ES-I3 (cell line): ENCODE measurements at regions not wholly inside any gene's neighbourhood (a gene's known extent, or its start where the extent isn't known, plus 50 kb on each side); places are given as distances from the start of the nearest gene placed in this dataset.

Source experiments
- H3K36me3 ChIP-seq: 2 replicates; pipeline ENCODE4 v1.6.1; 2013; ENCODE audit warnings: mild to moderate bottlenecking, low read length, control low read depth, moderate library complexity; ENCODE audit not compliant: insufficient read depth
- H3K4me1 ChIP-seq: 2 replicates; pipeline ENCODE4 v1.6.1; 2013; ENCODE audit warnings: mild to moderate bottlenecking, control low read depth, low read length; ENCODE audit not compliant: insufficient read depth
- H3K9ac ChIP-seq: 2 replicates; pipeline ENCODE4 v1.6.1; 2013; ENCODE audit warnings: low read depth, mild to moderate bottlenecking, low read length, moderate library complexity
- H3K9me3 ChIP-seq: 2 replicates; pipeline ENCODE4 v1.6.1; 2013; ENCODE audit warnings: mild to moderate bottlenecking, low read length, moderate library complexity; ENCODE audit not compliant: control insufficient read depth, insufficient read depth

DNA sequence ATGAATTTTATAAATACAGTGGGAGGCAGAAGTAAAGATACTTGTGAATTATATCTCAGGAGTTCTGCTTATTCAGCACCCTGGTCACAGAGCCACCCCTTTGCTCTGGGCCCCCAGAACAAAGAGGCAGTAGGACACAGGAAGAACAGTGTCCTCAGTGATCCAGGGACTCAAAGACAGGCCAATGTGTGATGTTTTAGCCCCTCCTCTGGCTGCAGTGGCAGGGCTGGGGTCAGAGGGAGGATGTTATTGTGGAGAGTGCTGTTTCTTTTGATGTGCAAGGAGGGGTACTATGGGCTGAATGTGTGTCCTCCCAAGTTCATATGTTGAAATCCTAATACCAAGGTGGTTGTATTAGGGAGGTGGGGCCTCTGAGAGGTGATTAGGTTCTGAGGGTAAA lies 74.1 kb upstream of the MAP3K7 start:
- no peak overlapping the region for H3K9ac ChIP-seq
- peaks cover 12% of the 10 kb centered on the region for H3K9me3 ChIP-seq
- no peaks in the 10 kb centered on the region for H3K4me1 ChIP-seq
- 0 out of 2 replicates have a peak, but pooled peaks cover 5% of the 10 kb centered on the region for H3K36me3 ChIP-seq

DNA sequence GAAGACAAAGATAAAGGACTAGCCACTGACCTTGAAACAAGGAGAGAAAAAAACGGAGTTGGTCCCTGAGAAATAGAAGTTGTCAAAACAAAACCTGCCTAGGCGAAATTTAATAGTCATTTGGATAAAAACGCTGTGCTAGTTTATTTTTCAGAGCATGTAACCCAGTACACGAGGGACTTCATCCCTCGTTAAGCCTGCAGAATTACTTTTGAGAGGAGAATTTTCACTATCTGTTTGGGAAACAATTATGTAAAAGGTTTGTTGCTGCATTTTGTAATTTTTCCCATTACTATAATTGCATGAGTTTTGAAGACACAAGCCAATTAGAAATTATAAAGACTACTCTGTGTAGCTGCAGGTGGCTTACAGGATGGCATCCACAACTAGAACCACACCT lies 71.6 kb upstream of the MAP3K7 start:
- Histone ChIP-seq H3K36me3 (0 out of 2 replicates have a peak, but pooled peaks cover 5% of the 10 kb centered on the region), H3K9me3 (peaks cover 9% of the 10 kb centered on the region), H3K4me1 (no peaks in the 10 kb centered on the region), H3K9ac (no peak overlapping the region)

DNA sequence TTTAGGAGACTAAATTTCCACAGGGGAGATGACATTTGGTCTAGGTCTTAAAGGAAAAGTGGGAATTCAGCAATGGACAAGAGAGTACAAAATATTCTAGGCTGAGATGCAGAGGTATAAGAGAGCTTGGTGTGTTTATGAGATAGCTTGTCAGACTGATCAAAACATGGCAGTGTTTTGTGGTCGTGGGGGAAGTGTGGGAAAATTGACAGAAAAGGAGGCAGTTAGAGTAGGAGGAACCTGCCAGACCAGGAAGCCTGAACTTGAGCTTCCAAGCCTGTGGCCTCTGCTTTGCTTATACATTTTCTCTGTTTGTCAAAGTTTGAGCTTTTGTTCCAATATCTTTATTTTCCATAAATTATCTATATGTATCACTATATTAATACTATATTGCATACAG lies 69.5 kb upstream of the MAP3K7 start:
- H3K36me3 ChIP-seq, result no peaks in the 10 kb centered on the region
- no peak overlapping the region for H3K9ac ChIP-seq
- H3K9me3 ChIP-seq, result no peaks in the 10 kb centered on the region
- peaks cover 10% of the 10 kb centered on the region for H3K4me1 ChIP-seq

DNA sequence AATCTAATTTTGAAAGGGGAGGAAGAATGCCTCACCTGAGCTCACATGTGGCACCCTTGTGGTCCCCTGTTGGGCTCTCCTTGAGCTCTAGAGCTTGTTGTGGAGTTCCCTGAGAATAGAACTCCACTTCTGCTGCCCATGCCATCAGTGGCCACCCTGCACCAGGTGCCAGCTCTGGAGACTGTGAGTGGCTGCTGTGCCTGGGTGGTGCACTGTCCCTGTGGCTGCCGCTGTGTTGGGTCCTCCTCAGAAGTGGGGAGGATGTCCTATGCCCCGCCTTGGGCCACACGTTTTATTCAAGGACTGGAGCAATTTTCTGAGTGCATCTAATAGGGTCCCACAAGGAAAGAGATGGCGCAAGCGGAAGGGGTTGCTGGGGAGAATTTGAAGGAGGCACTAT lies 67.9 kb upstream of the MAP3K7 start:
- no peaks in the 10 kb centered on the region for H3K36me3 ChIP-seq
- H3K4me1 ChIP-seq, result peaks cover 12% of the 10 kb centered on the region
- H3K9ac ChIP-seq, result no peak overlapping the region
- H3K9me3 ChIP-seq, result no peaks in the 10 kb centered on the region

- peaks cover 12% of the 10 kb centered on the region for H3K4me1 ChIP-seq
- no peak overlapping the region for H3K9ac ChIP-seq
- H3K36me3 ChIP-seq, result no peaks in the 10 kb centered on the region
- no peaks in the 10 kb centered on the region for H3K9me3 ChIP-seq
Measured at GRCh38 chr6:90654166-90654565, 67.3 kb upstream of the MAP3K7 start.

GRCh38 chr6:90653750-90654149 lies 66.9 kb upstream of the MAP3K7 start:
- Histone ChIP-seq H3K9ac (no peak overlapping the region), H3K36me3 (no peaks in the 10 kb centered on the region), H3K4me1 (peaks cover 12% of the 10 kb centered on the region)

DNA sequence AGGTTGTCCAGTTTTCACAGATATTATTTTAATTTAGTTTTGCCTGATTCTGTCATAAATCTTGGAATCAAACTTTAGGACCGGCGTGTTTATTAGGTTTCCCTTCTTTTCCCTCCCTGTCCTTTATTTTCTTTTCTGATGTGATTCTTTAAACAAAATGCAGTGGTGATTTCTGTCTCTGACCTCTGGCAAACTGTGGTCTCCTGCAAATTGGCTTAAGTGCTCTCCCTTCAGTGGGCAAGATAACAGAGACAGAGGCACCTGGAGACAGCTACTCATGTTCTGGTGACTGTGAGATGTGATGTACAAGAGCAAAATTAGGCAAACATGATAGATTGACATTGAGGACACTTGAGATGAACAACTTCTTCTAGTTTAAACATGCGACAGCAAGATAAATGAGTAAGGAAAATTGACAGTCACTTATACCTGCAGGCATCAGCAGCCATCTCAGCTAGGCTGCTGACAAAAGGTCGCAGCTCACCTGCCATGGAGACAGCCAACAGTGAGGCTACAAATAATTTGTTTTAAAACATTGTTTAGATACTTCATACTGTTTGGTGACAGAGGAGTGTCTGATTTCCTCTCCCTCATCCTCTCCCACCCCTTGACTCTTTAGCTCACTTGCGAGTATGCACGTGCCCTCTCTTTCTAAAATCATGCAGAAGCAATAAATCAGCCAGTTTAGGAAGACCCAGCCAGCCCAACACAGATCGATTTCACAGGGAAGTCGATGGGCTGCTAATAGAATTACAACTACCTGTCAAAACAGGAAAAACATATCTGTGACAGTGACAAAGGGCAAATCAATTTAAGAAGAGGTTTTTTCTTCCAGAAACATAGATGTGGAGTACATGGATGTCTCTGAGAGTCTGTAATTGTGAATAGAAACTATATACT lies 63.4 kb upstream of the MAP3K7 start:
- H3K9me3 ChIP-seq, result no peaks in the 10 kb centered on the region
- no peak overlapping the region for H3K9ac ChIP-seq
- peaks cover 17% of the 10 kb centered on the region for H3K4me1 ChIP-seq
- H3K36me3 ChIP-seq, result no peaks in the 10 kb centered on the region

More at GRCh38 chr6:90653750-90654149, 66.9 kb upstream of the MAP3K7 start:
- H3K9me3 ChIP-seq, result no peaks in the 10 kb centered on the region

- H3K4me1 ChIP-seq, result peaks cover 17% of the 10 kb centered on the region
- no peaks in the 10 kb centered on the region for H3K9me3 ChIP-seq
- H3K36me3 ChIP-seq, result no peaks in the 10 kb centered on the region
- no peak overlapping the region for H3K9ac ChIP-seq
Measured at GRCh38 chr6:90648873-90649272, 62.0 kb upstream of the MAP3K7 start.

DNA sequence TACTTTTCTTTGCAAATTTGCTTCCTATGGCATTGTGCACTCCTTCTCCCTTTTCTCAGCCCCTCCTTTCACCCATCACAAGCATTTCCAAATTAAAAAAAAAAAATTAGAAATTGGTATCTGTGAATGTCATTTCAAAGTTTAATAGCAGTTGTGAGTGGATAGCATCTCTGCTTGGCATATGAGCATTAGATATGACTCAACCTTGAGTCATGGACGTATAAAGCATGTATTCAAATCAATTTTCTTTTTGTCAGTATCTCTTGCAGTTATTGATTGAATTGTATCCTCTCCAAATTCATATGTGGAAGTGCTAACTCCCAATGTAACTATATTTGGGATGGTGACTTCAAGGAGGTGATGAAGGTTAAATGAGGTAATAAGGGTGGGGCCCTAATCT lies 60.1 kb upstream of the MAP3K7 start:
- H3K9ac ChIP-seq, result no peak overlapping the region
- peaks cover 13% of the 10 kb centered on the region for H3K4me1 ChIP-seq
- H3K36me3 ChIP-seq, result no peaks in the 10 kb centered on the region
- H3K9me3 ChIP-seq, result no peaks in the 10 kb centered on the region

DNA sequence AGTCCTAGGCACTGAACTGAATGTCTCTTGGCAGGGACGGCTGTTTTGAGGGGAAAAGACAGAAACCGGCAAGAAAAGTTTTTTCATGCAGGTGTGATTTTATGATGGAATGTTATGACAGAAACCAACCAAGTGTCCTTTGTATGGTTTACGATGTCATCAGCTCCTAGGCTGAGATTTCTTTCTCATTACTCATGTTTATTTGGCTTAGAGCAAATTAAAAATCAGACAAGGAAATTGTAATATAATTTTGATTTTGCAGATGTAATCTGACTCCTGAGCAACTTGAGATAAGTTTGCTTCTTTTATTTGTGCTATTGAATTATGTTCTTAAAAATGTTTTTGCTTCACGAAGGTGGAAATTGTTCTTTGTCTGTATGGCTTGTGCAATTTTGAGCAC lies 58.8 kb upstream of the MAP3K7 start:
- H3K4me1 ChIP-seq, result peaks cover 5% of the 10 kb centered on the region; the same call in 1 of the 2 replicates

GRCh38 chr6:90644492-90644891 lies 57.6 kb upstream of the MAP3K7 start:
- Histone ChIP-seq H3K9me3 (no peaks in the 10 kb centered on the region), H3K36me3 (no peaks in the 10 kb centered on the region; the same call in 1 of the 2 replicates), H3K4me1 (peaks cover 5% of the 10 kb centered on the region; the same call in 1 of the 2 replicates), H3K9ac (no peak overlapping the region)

More for the DNA sequence above, 58.8 kb upstream of the MAP3K7 start:
- no peak overlapping the region for H3K9ac ChIP-seq
- no peaks in the 10 kb centered on the region for H3K36me3 ChIP-seq
- H3K9me3 ChIP-seq, result no peaks in the 10 kb centered on the region

GRCh38 chr6:90643381-90643780 lies 56.5 kb upstream of the MAP3K7 start:
- Histone ChIP-seq H3K36me3 (no peaks in the 10 kb centered on the region; the same call in 1 of the 2 replicates), H3K4me1 (peaks cover 5% of the 10 kb centered on the region; the same call in 1 of the 2 replicates), H3K9me3 (no peaks in the 10 kb centered on the region), H3K9ac (no peak overlapping the region)

DNA sequence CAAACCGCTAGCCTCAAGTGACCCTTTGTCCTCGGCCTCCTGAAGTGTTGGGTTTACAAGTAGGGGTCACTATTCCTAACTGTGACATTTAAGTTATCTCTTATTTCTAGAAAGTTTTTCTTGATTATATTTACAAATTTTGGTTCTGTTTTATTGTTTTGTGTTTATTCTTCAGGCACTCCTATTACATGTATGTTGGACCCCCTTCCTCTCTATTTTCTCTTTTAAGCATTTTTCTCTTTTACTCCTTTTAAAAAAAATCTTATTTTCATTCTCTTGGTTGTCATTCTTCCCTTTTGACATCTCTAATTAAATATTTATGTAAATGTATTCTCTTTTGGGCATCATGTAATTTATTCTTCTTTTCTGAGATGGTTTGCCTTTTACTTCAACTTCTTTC lies 50.4 kb upstream of the MAP3K7 start:
- peaks cover 5% of the 10 kb centered on the region for H3K9me3 ChIP-seq
- H3K9ac ChIP-seq, result no peak overlapping the region
- peaks cover 4% of the 10 kb centered on the region; the same call in 1 of the 2 replicates for H3K4me1 ChIP-seq
- H3K36me3 ChIP-seq, result no peaks in the 10 kb centered on the region; the same call in 1 of the 2 replicates
